Liver (tissue), 7 donors: ENCODE measurements at regions not wholly inside any gene's neighbourhood (a gene's known extent, or its start where the extent isn't known, plus 50 kb on each side); places are given as distances from the start of the nearest gene placed in this dataset.

Experiments
- DNase-seq: peaks from one replicate; pipeline ENCODE4 v3.0.0-alpha.2; 2017; ENCODE audit warnings: low spot score
- H3K27ac ChIP-seq, 2 donors: one replicate each; pipeline ENCODE4 v1.7.0; 2013; ENCODE audit warnings: inconsistent platforms in 2 of 2, low read length in 2 of 2, control low read depth in 1 of 2, low read depth in 1 of 2, mild to moderate bottlenecking in 1 of 2
- H3K27me3 ChIP-seq, 4 donors: one replicate each; pipeline versions ENCODE4 v1.6.1 to v1.7.0; 2013; ENCODE audit warnings: low read length in 3 of 4, inconsistent platforms in 1 of 4, mild to moderate bottlenecking in 1 of 4, moderate library complexity in 1 of 4; ENCODE audit not compliant: control insufficient read depth in 4 of 4, insufficient read depth in 4 of 4
- H3K36me3 ChIP-seq, 4 donors: one replicate each; pipeline versions ENCODE4 v1.6.1 to v1.7.0; 2013; ENCODE audit warnings: low read length in 3 of 4, mild to moderate bottlenecking in 3 of 4, low read depth in 1 of 4, moderate library complexity in 1 of 4; ENCODE audit not compliant: control insufficient read depth in 4 of 4, insufficient read depth in 3 of 4
- H3K4me1 ChIP-seq, 4 donors: one replicate each; pipeline versions ENCODE4 v1.6.1 to v1.7.0; 2013; ENCODE audit warnings: low read length in 3 of 4, mild to moderate bottlenecking in 3 of 4, moderate library complexity in 1 of 4; ENCODE audit not compliant: control insufficient read depth in 4 of 4, insufficient read depth in 4 of 4
- H3K4me3 ChIP-seq, 3 donors: one replicate each; pipeline versions ENCODE4 v1.6.1 to v1.7.0; 2013; ENCODE audit warnings: low read length in 3 of 3, control low read depth in 1 of 3, low read depth in 1 of 3, mild to moderate bottlenecking in 1 of 3
- H3K9ac ChIP-seq, 2 donors: one replicate each; pipeline ENCODE4 v1.7.0; 2013; ENCODE audit warnings: low read length in 2 of 2, mild to moderate bottlenecking in 2 of 2, moderate library complexity in 2 of 2, control low read depth in 1 of 2, low read depth in 1 of 2
- H3K9me3 ChIP-seq, 4 donors: one replicate each; pipeline versions ENCODE4 v1.6.1 to v1.7.0; 2013; ENCODE audit warnings: low read length in 3 of 4; ENCODE audit not compliant: control insufficient read depth in 4 of 4
- EGR1 ChIP-seq, 2 donors: IDR thresholded peaks; 2 replicates each; pipeline ENCODE4 v1.6.1; 2016 to 2018; ENCODE audit warnings: antibody characterized with exemption in 2 of 2, low read depth in 2 of 2
- FOXA1 ChIP-seq: IDR thresholded peaks from 2 replicates; pipeline ENCODE4 v1.6.1; 2016; ENCODE audit warnings: antibody characterized with exemption
- FOXA2 ChIP-seq: IDR thresholded peaks from 2 replicates; pipeline ENCODE4 v1.6.1; 2016; ENCODE audit warnings: antibody characterized with exemption
- GABPA ChIP-seq, 2 donors: IDR thresholded peaks in 1 of 2; conservative IDR thresholded peaks in 1 of 2; 2 replicates each; pipeline ENCODE4 v1.6.1; 2016; ENCODE audit warnings: antibody characterized with exemption in 2 of 2, mild to moderate bottlenecking in 1 of 2, moderate library complexity in 1 of 2
- HNF4G ChIP-seq: IDR thresholded peaks from 2 replicates; pipeline ENCODE4 v1.6.1; 2016; ENCODE audit warnings: antibody characterized with exemption
- JUND ChIP-seq, 2 donors: IDR thresholded peaks; 2 replicates each; pipeline ENCODE4 v1.6.1; 2016; ENCODE audit warnings: antibody characterized with exemption in 2 of 2
- NR2F2 ChIP-seq: IDR thresholded peaks from 2 replicates; pipeline ENCODE4 v1.6.1; 2016; ENCODE audit warnings: antibody characterized with exemption
- RAD21 ChIP-seq, 2 donors: IDR thresholded peaks; 2 replicates each; pipeline ENCODE4 v1.6.1; 2016; ENCODE audit warnings: antibody characterized with exemption in 2 of 2, mild to moderate bottlenecking in 2 of 2
- RXRA ChIP-seq, 2 donors: IDR thresholded peaks; 2 replicates each; pipeline ENCODE4 v1.6.1; 2017 to 2018; ENCODE audit warnings: antibody characterized with exemption in 2 of 2, mild to moderate bottlenecking in 1 of 2
- SP1 ChIP-seq: IDR thresholded peaks from 2 replicates; pipeline ENCODE4 v1.6.1; 2018; ENCODE audit warnings: antibody characterized with exemption, mild to moderate bottlenecking
- TAF1 ChIP-seq: conservative IDR thresholded peaks from 2 replicates; pipeline ENCODE4 v1.6.1; 2016; ENCODE audit warnings: antibody characterized with exemption, mild to moderate bottlenecking
- YY1 ChIP-seq: IDR thresholded peaks from 2 replicates; pipeline ENCODE4 v1.6.1; 2016; ENCODE audit warnings: antibody characterized with exemption, mild to moderate bottlenecking
- WGBS: extraction: QIAGEN DNeasy Blood & Tissue Kit; methylation state at CpG from one replicate; pipeline ENCODE4 v1.1.7; 2013; 5-methylcytosine and 5-hydroxymethylcytosine counted together
- TF ChIP-seq, protein P1 (sequence below): IDR thresholded peaks from 2 replicates; pipeline ENCODE4 v1.6.1; 2016; ENCODE audit warnings: antibody characterized with exemption
- TF ChIP-seq, protein P2 (sequence below): IDR thresholded peaks from 2 replicates; pipeline ENCODE4 v1.6.1; 2016; ENCODE audit warnings: antibody characterized with exemption
- TF ChIP-seq, protein P3 (sequence below): IDR thresholded peaks from 2 replicates; pipeline ENCODE4 v1.6.1; 2016; ENCODE audit warnings: antibody characterized with exemption
- donor health status: healthy.
- donor health status: healthy.
- donor health status: healthy.
- donor health status: healthy.

DNA sequence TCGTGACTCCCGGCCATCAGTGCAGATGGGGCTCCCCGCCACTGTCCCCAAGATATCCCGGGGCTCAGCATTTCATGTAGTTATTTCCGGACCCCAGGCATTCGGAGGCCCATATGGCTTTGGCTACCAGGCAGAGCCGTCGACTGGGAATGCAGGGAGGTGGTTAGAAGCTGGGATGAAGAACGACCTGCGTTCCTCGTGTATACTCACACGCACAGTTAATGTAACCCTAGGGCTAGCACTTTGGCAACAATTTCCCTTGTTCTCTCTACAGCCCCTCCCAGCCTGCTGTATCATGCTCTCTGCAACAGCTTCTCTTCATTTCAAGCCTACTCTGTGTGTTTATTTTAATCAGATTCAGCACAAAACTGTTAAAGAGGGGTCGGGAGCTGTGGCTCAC, 240.4 kb downstream of the MYLK4 start:
- DNase-seq, result no peak
- TF ChIP-seq FOXA1, result no peak
- TF ChIP-seq, protein P1, sequence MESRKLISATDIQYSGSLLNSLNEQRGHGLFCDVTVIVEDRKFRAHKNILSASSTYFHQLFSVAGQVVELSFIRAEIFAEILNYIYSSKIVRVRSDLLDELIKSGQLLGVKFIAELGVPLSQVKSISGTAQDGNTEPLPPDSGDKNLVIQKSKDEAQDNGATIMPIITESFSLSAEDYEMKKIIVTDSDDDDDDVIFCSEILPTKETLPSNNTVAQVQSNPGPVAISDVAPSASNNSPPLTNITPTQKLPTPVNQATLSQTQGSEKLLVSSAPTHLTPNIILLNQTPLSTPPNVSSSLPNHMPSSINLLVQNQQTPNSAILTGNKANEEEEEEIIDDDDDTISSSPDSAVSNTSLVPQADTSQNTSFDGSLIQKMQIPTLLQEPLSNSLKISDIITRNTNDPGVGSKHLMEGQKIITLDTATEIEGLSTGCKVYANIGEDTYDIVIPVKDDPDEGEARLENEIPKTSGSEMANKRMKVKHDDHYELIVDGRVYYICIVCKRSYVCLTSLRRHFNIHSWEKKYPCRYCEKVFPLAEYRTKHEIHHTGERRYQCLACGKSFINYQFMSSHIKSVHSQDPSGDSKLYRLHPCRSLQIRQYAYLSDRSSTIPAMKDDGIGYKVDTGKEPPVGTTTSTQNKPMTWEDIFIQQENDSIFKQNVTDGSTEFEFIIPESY, result no peak
- Histone ChIP-seq H3K9me3 (no peaks in the 10 kb centered on the region), H3K9ac (no peak overlapping the region), H3K4me3 (no peak overlapping the region), H3K27me3 (peaks cover 0 to 7% (median 0%) of the 10 kb centered on the region in 4 donors), H3K36me3 (no peaks in the 10 kb centered on the region), H3K4me1 (peaks cover 0 to 5% (median 0%) of the 10 kb centered on the region in 4 donors), H3K27ac (no peak overlapping the region)
- WGBS, result 91% methylated on average over 13 of the region's 13 CpGs

DNA sequence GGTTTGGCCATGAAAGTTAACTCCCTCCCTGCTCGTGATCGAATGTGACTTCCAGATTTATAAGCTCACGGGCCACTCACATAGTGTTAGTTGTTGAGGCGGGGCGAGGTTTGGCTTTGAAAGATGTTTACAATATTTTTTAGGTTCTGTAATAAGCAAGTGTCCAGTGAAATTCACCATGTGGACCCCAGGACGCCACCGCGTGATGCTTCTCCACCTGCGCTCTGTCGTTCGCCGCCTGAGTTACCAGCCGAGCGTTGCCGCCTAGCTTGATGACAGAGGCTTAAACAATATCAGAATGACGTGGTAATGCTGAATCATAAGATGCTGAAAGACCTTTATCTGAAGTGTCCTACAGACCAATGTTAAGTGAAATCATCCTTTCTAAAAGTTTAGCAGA, 241.0 kb downstream of the MYLK4 start:
- no peak overlapping the region for H3K27ac ChIP-seq
- TF ChIP-seq JUND (IDR thresholded peaks at IDR 0.05) (no peak), GABPA (IDR thresholded peaks at IDR 0.05 in 1 of 2, conservative IDR thresholded peaks at IDR 0.05 in 1 of 2) (no peak), TAF1 (no peak), FOXA2 (no peak), FOXA1 (no peak), NR2F2 (no peak)
- TF ChIP-seq, protein P2, sequence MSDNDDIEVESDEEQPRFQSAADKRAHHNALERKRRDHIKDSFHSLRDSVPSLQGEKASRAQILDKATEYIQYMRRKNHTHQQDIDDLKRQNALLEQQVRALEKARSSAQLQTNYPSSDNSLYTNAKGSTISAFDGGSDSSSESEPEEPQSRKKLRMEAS, result no peak
- no peak overlapping the region for H3K4me3 ChIP-seq
- H3K4me1 ChIP-seq, result peaks cover 0 to 3% (median 0%) of the 10 kb centered on the region in 4 donors
- no peak overlapping the region for H3K9ac ChIP-seq
- no peak for DNase-seq
- 90% methylated on average over 16 of the region's 16 CpGs for WGBS
- peaks cover 0 to 7% (median 0%) of the 10 kb centered on the region in 4 donors for H3K27me3 ChIP-seq
- no peaks in the 10 kb centered on the region for H3K36me3 ChIP-seq
- H3K9me3 ChIP-seq, result no peaks in the 10 kb centered on the region

DNA sequence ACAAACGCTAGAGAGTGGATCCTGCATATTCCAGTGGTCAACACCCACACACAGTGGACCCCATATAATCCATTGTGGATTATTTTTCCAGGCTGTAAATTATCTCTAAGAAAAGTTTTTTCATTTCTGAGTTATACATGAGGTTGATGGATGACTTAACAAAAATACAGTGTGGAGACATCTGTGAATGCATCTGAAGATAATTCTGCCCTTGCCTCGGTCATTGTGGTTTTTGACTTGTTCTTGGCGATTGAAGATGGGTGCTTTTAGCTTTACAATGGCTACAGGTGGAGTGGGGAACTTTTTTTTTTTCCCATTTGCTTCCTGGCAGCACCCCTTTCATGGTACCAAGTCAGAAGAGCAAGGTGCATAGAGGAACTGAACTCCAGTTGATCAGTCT, 242.7 kb downstream of the MYLK4 start:
- Histone ChIP-seq H3K27ac (no peak overlapping the region), H3K9me3 (no peaks in the 10 kb centered on the region), H3K9ac (no peak overlapping the region), H3K4me3 (no peak overlapping the region), H3K4me1 (no peaks in the 10 kb centered on the region), H3K27me3 (peaks cover 0 to 7% (median 0%) of the 10 kb centered on the region in 4 donors), H3K36me3 (no peaks in the 10 kb centered on the region)
- TF ChIP-seq RXRA (IDR thresholded peaks at IDR 0.05) (no peak), FOXA1 (no peak), RAD21 (IDR thresholded peaks at IDR 0.05) (no peak), YY1 (no peak)
- no peak for DNase-seq
- WGBS, result 73% methylated on average over 3 of the region's 3 CpGs

DNA sequence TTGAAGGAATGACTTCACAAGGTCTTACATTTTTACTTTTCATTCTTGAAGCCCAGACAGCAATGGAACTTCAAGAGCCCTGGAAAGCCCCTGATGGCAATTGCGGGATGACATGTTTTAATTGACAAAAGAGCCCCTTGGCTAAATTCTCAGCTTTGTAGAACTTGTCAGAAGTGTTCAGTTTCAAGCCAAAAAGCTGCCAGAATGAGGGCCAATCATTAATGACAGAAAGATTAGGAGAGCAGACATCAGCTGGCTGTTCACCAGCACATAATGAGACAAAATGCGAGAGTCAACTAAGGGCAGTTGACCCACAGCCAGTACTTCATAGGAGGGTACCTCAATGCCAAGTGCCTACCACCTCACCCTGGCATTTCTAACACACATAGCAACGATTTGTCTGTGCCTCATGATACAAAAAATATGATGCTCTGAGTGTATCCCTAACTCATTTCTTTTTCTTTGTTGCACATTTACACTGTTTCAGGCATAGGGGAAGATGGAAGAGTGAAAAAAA, 243.1 kb downstream of the MYLK4 start:
- Histone ChIP-seq H3K27ac (no peak overlapping the region), H3K4me1 (no peaks in the 10 kb centered on the region), H3K36me3 (no peaks in the 10 kb centered on the region), H3K9ac (no peak overlapping the region), H3K4me3 (no peak overlapping the region), H3K9me3 (no peaks in the 10 kb centered on the region), H3K27me3 (peaks cover 0 to 7% (median 0%) of the 10 kb centered on the region in 4 donors)
- no peak for TF ChIP-seq FOXA2
- no peak for TF ChIP-seq JUND (IDR thresholded peaks at IDR 0.05)
- TF ChIP-seq FOXA1, result no peak
- TF ChIP-seq EGR1 (IDR thresholded peaks at IDR 0.05; ENCODE audit: low read depth in 2 of 2), result no peak
- TF ChIP-seq HNF4G, result no peak
- TF ChIP-seq, protein P3, sequence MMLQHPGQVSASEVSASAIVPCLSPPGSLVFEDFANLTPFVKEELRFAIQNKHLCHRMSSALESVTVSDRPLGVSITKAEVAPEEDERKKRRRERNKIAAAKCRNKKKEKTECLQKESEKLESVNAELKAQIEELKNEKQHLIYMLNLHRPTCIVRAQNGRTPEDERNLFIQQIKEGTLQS, result no peak
- TF ChIP-seq YY1, result no peak
- no peak for TF ChIP-seq RAD21 (IDR thresholded peaks at IDR 0.05)
- no peak for TF ChIP-seq SP1
- 74% methylated on average over 3 of the region's 3 CpGs for WGBS
- DNase-seq, result no peak
